OCI-LY1 (cell line): ENCODE measurements at regions not wholly inside any gene's neighbourhood (a gene's known extent, or its start where the extent isn't known, plus 50 kb on each side); places are given as distances from the start of the nearest gene placed in this dataset.

Experiments used
- CTCF ChIP-seq: fragments of 200-600 bp; sonication (generic), shearing (Covaris generic); IDR thresholded peaks from 2 replicates; pipeline ENCODE4 v1.5.1; 2017; ENCODE audit warnings: mild to moderate bottlenecking, antibody characterized with exemption, low read length, moderate library complexity, mixed read lengths
- EZH2 ChIP-seq: fragments of 200-600 bp; sonication (generic), shearing (Covaris generic); IDR thresholded peaks from 2 replicates; pipeline ENCODE4 v1.8.0; 2017; ENCODE audit warnings: borderline replicate concordance, mixed run types, mild to moderate bottlenecking, antibody characterized with exemption, low read length, moderate library complexity, mixed read lengths

GRCh38 chr14:44616204-44616603, 109.1 kb upstream of the FSCB start:
- TF ChIP-seq EZH2 (no peak), CTCF (no peak)
